ENCODE measurements at regions not wholly inside any gene's neighbourhood (a gene's known extent, or its start where the extent isn't known, plus 50 kb on each side); places are given as distances from the start of the nearest gene placed in this dataset.

DNA sequence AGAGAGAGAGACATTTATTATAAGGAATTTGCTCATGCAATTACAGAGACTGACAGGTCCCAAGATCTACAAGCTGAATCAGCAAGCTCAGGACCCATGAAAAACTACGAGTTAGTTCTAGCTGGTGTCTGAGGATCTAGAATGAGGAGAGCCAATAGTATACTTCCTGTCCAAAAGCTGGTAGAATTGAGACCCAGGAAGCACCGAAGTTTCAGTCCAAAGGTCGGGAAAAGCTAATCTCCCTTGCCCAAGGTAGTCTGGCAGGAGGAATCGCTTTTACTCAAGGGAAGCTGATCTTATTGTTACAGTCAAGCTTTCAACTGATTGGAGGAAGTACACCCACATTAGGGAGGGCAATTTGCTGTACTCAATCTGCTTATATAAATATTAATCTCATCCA is 389.6 kb downstream of the ADCYAP1 start:
- TF ChIP-seq POLR2A (IDR thresholded peaks at IDR 0.05; ENCODE audit: low read depth, low read length) (no peak), SPI1 (IDR thresholded peaks at IDR 0.05; ENCODE audit: low read depth, low read length) (no peak), POU2F2 (IDR thresholded peaks at IDR 0.05; ENCODE audit: low read depth, low read length) (no peak), TAF1 (IDR thresholded peaks at IDR 0.05; ENCODE audit: low read depth, low read length) (no peak), PAX5 (IDR thresholded peaks at IDR 0.05; ENCODE audit: insufficient read depth, low read length, severe bottlenecking) (no peak)

Data from GM12891 (cell line).